ENCODE measurements at regions not wholly inside any gene's neighbourhood (a gene's known extent, or its start where the extent isn't known, plus 50 kb on each side); places are given as distances from the start of the nearest gene placed in this dataset.

DNA sequence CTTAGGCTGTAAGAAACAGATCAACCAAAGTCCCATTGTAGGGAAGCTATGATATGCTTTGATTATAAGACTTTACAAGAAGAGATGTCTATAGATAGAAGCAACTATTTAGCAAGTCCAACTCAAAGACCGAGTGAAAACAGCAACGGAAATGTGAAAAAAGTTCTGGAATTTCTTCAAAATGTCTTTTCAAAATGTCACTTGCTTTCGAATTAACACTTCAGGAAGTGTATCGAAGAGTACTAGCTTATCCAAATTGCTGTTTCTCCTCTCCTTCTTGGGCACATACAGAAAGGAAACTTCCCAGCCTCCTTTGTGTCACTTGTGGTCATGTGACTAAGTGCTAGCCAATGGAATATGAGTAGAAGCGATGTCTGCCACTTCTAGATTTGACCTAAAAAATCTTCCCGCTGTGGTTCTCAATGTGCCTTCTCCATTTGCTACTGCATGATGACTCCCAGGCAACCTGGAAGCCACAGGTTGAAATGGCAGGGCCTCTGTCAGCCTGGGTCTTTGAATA is 89.9 kb downstream of the TSEN15 start:
- ChIA-PET POLR2A (no interaction called here), CTCF (no interaction called here)
- Mint-ChIP-seq H3K9me3 (peaks cover 3% of the 10 kb centered on the region), H3K4me3 (no peak overlapping the region), H3K36me3 (ENCODE audit: low read depth) (no peaks in the 10 kb centered on the region), H3K4me1 (no peaks in the 10 kb centered on the region), H3K27ac (no peak overlapping the region), H3K27me3 (peaks cover 11% of the 10 kb centered on the region)
- no peak for DNase-seq

GRCh38 chr1:184143449-184143848 is 91.9 kb downstream of the TSEN15 start:
- H3K36me3 Mint-ChIP-seq (ENCODE audit: low read depth): no peaks in the 10 kb centered on the region
- H3K9me3 Mint-ChIP-seq: no peaks in the 10 kb centered on the region
- no peak overlapping the region for H3K4me3 Mint-ChIP-seq
- ChIA-PET POLR2A (no interaction called here), CTCF (interaction anchor here (1.1 to 1.3 kb wide), 2 partner anchors 11 to 28 kb away, joined by 3 read pairs; no protein-coding TSS in a partner anchor)
- DNase-seq: no peak
- peaks cover 19% of the 10 kb centered on the region for H3K27me3 Mint-ChIP-seq
- H3K27ac Mint-ChIP-seq: no peak overlapping the region
- no peaks in the 10 kb centered on the region for H3K4me1 Mint-ChIP-seq

- ChIA-PET POLR2A (no interaction called here), CTCF (interaction anchor here (1.1 kb wide), 1 partner anchor 31 kb away, joined by 3 read pairs; no protein-coding TSS in a partner anchor)
- Mint-ChIP-seq H3K4me1 (no peaks in the 10 kb centered on the region), H3K36me3 (ENCODE audit: low read depth) (no peaks in the 10 kb centered on the region), H3K27ac (no peak overlapping the region), H3K27me3 (peaks cover 21% of the 10 kb centered on the region), H3K4me3 (no peak overlapping the region), H3K9me3 (no peaks in the 10 kb centered on the region)
- no peak for DNase-seq
Observed at GRCh38 chr1:184145083-184145482, 93.6 kb downstream of the TSEN15 start.

GRCh38 chr1:184146202-184146601 is 94.7 kb downstream of the TSEN15 start:
- DNase-seq: no peak
- H3K27me3 Mint-ChIP-seq: peaks cover 26% of the 10 kb centered on the region
- H3K36me3 Mint-ChIP-seq (ENCODE audit: low read depth): no peaks in the 10 kb centered on the region
- no peak overlapping the region for H3K27ac Mint-ChIP-seq
- no peak overlapping the region for H3K4me3 Mint-ChIP-seq
- ChIA-PET POLR2A (no interaction called here), CTCF (no interaction called here)
- no peaks in the 10 kb centered on the region for H3K4me1 Mint-ChIP-seq
- H3K9me3 Mint-ChIP-seq: no peaks in the 10 kb centered on the region

- POLR2A ChIA-PET: no interaction called here
- H3K4me3 Mint-ChIP-seq: no peak overlapping the region
- CTCF ChIA-PET: no interaction called here
- no peak for DNase-seq
- peaks cover 4% of the 10 kb centered on the region for H3K9me3 Mint-ChIP-seq
- no peaks in the 10 kb centered on the region for H3K36me3 Mint-ChIP-seq (ENCODE audit: low read depth)
- H3K27me3 Mint-ChIP-seq: peaks cover 47% of the 10 kb centered on the region
- peaks cover 11% of the 10 kb centered on the region for H3K4me1 Mint-ChIP-seq
- no peak overlapping the region for H3K27ac Mint-ChIP-seq
Observed at GRCh38 chr1:184150776-184151531, 99.4 kb downstream of the TSEN15 start.

- H3K9me3 Mint-ChIP-seq: peaks cover 4% of the 10 kb centered on the region
- H3K27me3 Mint-ChIP-seq: peaks cover 45% of the 10 kb centered on the region
- peaks cover 11% of the 10 kb centered on the region for H3K4me1 Mint-ChIP-seq
- DNase-seq: no peak
- no peaks in the 10 kb centered on the region for H3K36me3 Mint-ChIP-seq (ENCODE audit: low read depth)
- ChIA-PET POLR2A (interaction anchor here (0.6 kb wide), 1 partner anchor 9 kb away, joined by 3 read pairs; no protein-coding TSS in a partner anchor), CTCF (interaction anchor here (0.9 kb wide), 1 partner anchor 10 kb away, joined by 4 read pairs; no protein-coding TSS in a partner anchor)
- no peak overlapping the region for H3K4me3 Mint-ChIP-seq
- H3K27ac Mint-ChIP-seq: no peak overlapping the region
Observed at GRCh38 chr1:184152434-184152898, 100.9 kb downstream of the TSEN15 start.

DNA sequence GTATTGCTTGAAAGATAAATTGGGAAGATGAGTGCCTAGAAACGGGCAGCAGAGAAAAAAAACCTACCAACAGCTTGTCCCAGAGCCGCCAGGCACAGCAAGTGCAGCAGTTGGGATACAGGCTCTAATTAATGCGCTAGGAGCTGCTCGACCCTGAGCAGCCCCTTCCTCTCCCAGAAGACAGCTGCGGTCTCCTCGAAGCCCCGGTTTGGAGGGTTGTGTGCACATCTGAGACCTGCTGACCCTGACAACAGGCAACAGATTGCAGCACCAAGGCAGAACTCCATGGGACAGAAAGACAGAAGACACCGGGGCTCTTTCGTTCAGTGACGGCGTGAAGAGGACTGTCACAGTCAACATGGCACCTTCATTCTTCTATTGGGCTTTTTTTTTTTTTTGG is 101.4 kb downstream of the TSEN15 start:
- peaks cover 40% of the 10 kb centered on the region for H3K27me3 Mint-ChIP-seq
- H3K4me3 Mint-ChIP-seq: no peak overlapping the region
- no peak overlapping the region for H3K27ac Mint-ChIP-seq
- POLR2A ChIA-PET: interaction anchor here (0.6 kb wide), 2 partner anchors 8 to 30 kb away, joined by 3 to 4 read pairs; no protein-coding TSS in a partner anchor
- no peaks in the 10 kb centered on the region for H3K36me3 Mint-ChIP-seq (ENCODE audit: low read depth)
- DNase-seq: no peak
- H3K9me3 Mint-ChIP-seq: peaks cover 4% of the 10 kb centered on the region
- peaks cover 11% of the 10 kb centered on the region for H3K4me1 Mint-ChIP-seq
- CTCF ChIA-PET: interaction anchor here (0.5 to 0.9 kb wide), 2 partner anchors 10 to 315 kb away, joined by 3 to 4 read pairs; no protein-coding TSS in a partner anchor

GRCh38 chr1:184153731-184154130 is 102.2 kb downstream of the TSEN15 start:
- CTCF ChIA-PET: interaction anchor here (1.5 kb wide), 1 partner anchor 11 kb away, joined by 3 read pairs; no protein-coding TSS in a partner anchor
- Mint-ChIP-seq H3K36me3 (ENCODE audit: low read depth) (no peaks in the 10 kb centered on the region), H3K4me1 (peaks cover 11% of the 10 kb centered on the region), H3K9me3 (peaks cover 4% of the 10 kb centered on the region), H3K4me3 (no peak overlapping the region), H3K27ac (no peak overlapping the region), H3K27me3 (peaks cover 39% of the 10 kb centered on the region)
- POLR2A ChIA-PET: no interaction called here
- DNase-seq: no peak

- ChIA-PET CTCF (no interaction called here), POLR2A (no interaction called here)
- Mint-ChIP-seq H3K9me3 (peaks cover 4% of the 10 kb centered on the region), H3K27ac (no peak overlapping the region), H3K4me1 (peaks cover 14% of the 10 kb centered on the region), H3K27me3 (peaks cover 27% of the 10 kb centered on the region), H3K36me3 (ENCODE audit: low read depth) (no peaks in the 10 kb centered on the region), H3K4me3 (no peak overlapping the region)
- no peak for DNase-seq
Observed at GRCh38 chr1:184156521-184157393, 105.2 kb downstream of the TSEN15 start.

DNA sequence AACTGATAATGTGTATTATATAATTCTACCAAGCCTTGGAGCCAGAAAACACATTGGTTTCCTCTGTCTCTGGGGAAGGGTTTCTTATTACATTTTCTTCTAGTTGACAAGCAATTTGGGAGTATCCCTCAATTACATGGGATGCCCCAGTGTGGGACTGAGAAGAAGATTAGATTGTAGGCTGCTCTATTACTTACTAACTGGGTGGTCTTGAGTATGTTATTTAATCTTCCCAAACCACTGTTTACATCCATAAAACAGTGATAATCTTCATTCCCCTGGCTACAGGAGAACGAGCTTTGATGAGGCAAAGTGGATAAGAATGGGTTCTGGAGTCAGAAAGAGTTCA is 105.8 kb downstream of the TSEN15 start:
- no peak for DNase-seq
- Mint-ChIP-seq H3K27me3 (peaks cover 23% of the 10 kb centered on the region), H3K36me3 (ENCODE audit: low read depth) (no peaks in the 10 kb centered on the region), H3K4me3 (no peak overlapping the region), H3K27ac (no peak overlapping the region), H3K9me3 (peaks cover 4% of the 10 kb centered on the region), H3K4me1 (peaks cover 14% of the 10 kb centered on the region)
- ChIA-PET CTCF (no interaction called here), POLR2A (no interaction called here)

DNA sequence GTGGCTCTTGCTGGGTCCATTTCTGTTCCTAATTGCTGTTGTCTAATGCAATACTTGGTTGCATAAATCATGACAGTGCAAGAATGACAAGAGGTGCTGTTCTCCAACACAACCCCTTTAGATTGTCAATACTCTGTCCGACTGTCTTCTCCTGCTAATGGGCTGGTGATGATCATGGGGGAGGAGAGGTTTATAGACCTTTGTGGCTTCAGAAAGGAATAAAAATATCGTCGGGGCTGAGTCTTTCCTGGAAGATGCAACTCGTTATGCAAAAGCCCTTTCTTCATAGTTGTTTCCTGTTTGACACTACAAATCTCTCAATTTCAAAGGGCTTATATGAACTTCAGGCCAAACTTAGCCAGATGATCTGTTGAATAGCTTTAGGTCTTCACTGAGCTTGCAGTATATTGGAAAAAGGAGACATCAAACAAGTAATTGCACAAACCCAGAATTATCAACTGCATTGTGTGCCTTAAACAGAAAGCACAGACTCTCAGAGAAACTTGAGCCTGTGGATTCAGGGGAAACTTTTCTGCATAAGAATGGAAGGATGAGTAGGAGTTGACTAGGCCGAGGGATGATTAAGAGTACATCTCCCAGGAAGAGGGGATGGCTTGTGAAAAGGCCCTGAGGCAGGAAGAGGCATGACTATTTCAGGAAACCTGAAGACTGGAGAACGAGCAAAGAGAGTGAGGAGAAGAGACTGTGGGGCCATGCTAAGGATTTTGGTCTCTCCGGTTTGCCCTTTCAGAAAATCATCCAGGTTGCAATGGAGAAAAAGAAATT is 107.6 kb downstream of the TSEN15 start:
- POLR2A ChIA-PET: no interaction called here
- no peak for DNase-seq
- H3K27me3 Mint-ChIP-seq: peaks cover 5% of the 10 kb centered on the region
- peaks cover under 1% of the 10 kb centered on the region for H3K9me3 Mint-ChIP-seq
- H3K4me1 Mint-ChIP-seq: peaks cover 8% of the 10 kb centered on the region
- H3K4me3 Mint-ChIP-seq: no peak overlapping the region
- CTCF ChIA-PET: interaction anchor here (0.9 kb wide), 1 partner anchor 10 kb away, joined by 3 read pairs; no protein-coding TSS in a partner anchor
- no peaks in the 10 kb centered on the region for H3K36me3 Mint-ChIP-seq (ENCODE audit: low read depth)
- H3K27ac Mint-ChIP-seq: no peak overlapping the region

DNA sequence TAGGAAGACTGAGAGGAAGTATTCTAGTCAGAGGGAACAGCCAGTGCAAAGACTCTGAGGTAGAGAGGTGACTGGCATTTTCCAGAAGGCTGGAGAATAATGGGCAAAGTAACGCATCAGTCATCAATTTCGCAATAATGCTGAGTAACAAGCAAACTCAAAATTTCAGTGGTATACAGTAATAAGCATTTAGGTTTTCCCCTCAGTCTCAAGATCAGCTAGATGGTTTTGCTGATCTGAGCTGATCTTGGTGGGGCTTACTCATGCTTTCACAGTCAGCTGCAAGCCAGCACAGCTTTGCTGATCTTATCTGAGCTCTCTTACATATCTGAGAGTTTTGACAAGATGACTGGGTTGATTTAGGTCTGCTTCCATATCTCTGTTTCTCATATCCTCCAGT is 108.7 kb downstream of the TSEN15 start:
- CTCF ChIA-PET: interaction anchor here (0.9 to 1.1 kb wide), 3 partner anchors 9 to 25 kb away, joined by 3 to 4 read pairs (median 3); no protein-coding TSS in a partner anchor
- Mint-ChIP-seq H3K4me1 (peaks cover 8% of the 10 kb centered on the region), H3K27ac (no peak overlapping the region), H3K27me3 (no peaks in the 10 kb centered on the region), H3K4me3 (no peak overlapping the region), H3K9me3 (no peaks in the 10 kb centered on the region), H3K36me3 (ENCODE audit: low read depth) (no peaks in the 10 kb centered on the region)
- POLR2A ChIA-PET: no interaction called here
- peak; percentile 12 for DNase-seq
